GM10266 (cell line): ENCODE measurements at regions not wholly inside any gene's neighbourhood (a gene's known extent, or its start where the extent isn't known, plus 50 kb on each side); places are given as distances from the start of the nearest gene placed in this dataset.

Source experiments
- DNase-seq: peaks from one replicate; pipeline ENCODE4 v3.0.0; 2012; ENCODE audit errors: extremely low spot score
- CTCF ChIP-seq: IDR thresholded peaks from 2 replicates; pipeline ENCODE4 v1.5.1; 2012; ENCODE audit warnings: mild to moderate bottlenecking, low read depth; ENCODE audit not compliant: control insufficient read depth, insufficient read depth; ENCODE audit errors: missing control alignments

- no peak for DNase-seq
- peak; percentile 8 for TF ChIP-seq CTCF
Observed at GRCh38 chr13:24012648-24013047, 115.3 kb upstream of the C1QTNF9B start.

GRCh38 chr13:24013189-24013588 lies 115.9 kb upstream of the C1QTNF9B start:
- TF ChIP-seq CTCF: no peak

GRCh38 chr13:24016046-24016445 lies 118.7 kb upstream of the C1QTNF9B start:
- DNase-seq: no peak
- no peak for TF ChIP-seq CTCF

More at GRCh38 chr13:24013189-24013588, 115.9 kb upstream of the C1QTNF9B start:
- DNase-seq: no peak

- no peak for DNase-seq
- no peak for TF ChIP-seq CTCF
Observed at GRCh38 chr13:24022568-24022967, 125.3 kb upstream of the C1QTNF9B start.

- no peak for DNase-seq
Observed at GRCh38 chr13:24023073-24023472, 125.8 kb upstream of the C1QTNF9B start.

GRCh38 chr13:24027494-24027893 lies 130.2 kb upstream of the C1QTNF9B start:
- TF ChIP-seq CTCF: no peak

More at GRCh38 chr13:24023073-24023472, 125.8 kb upstream of the C1QTNF9B start:
- TF ChIP-seq CTCF: no peak

GRCh38 chr13:24032252-24032651 lies 128.3 kb upstream of the SPATA13 start:
- no peak for DNase-seq
- no peak for TF ChIP-seq CTCF

More at GRCh38 chr13:24027494-24027893, 130.2 kb upstream of the C1QTNF9B start:
- no peak for DNase-seq
